DMS79 treated with DMSO at 0.1 percent for 48 hours (cell line): ENCODE measurements at regions not wholly inside any gene's neighbourhood (a gene's known extent, or its start where the extent isn't known, plus 50 kb on each side); places are given as distances from the start of the nearest gene placed in this dataset.
"Not testable (repeated sequence)": the region's sequence is repeated elsewhere in the genome, so short reads cannot be mapped to it uniquely, and the experiment has no call there.

Experiments used
- DNase-seq: peaks from one replicate; lab custom pipeline; 2025; lab: John Stamatoyannopoulos, UW

DNA sequence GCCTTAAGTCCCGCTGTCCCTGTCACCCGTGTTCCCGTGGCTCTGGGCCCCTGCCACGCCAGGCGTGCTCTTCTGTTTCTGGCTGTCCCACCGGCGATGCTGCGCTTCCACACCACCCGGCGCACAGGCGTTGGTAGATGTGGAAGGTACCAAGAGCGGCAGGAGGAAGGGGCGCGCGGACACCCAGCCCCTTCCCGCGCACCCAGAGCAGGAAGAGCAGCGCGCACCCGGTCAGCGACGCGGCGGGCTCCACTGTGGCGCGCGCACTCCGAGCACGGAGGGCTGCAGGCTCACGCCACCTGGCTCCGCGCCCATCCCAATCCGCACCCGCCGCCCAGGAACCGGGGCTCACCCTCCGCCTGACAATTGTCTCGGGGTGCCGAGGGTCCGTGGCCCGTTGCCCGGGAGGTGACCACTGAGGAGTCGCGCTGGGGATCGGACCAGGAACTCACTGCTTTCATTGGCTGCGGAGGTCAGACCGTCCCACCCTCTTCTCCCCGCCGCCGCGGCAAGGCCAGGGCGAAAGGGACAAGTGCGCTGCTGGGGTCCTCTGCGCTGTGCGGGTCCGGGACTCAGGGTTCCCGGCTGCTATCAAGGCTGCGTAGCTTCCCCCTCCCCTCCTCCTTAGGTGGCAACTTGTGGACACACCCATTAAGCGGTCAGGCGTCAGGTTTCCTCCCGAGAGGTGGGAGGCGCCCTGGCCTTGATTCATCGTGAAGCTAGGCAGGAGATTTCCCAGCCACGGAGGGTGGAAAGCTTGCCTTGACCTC is 121.6 kb upstream of the ZNF92 start:
- DNase-seq, result peak; percentile 89

DNA sequence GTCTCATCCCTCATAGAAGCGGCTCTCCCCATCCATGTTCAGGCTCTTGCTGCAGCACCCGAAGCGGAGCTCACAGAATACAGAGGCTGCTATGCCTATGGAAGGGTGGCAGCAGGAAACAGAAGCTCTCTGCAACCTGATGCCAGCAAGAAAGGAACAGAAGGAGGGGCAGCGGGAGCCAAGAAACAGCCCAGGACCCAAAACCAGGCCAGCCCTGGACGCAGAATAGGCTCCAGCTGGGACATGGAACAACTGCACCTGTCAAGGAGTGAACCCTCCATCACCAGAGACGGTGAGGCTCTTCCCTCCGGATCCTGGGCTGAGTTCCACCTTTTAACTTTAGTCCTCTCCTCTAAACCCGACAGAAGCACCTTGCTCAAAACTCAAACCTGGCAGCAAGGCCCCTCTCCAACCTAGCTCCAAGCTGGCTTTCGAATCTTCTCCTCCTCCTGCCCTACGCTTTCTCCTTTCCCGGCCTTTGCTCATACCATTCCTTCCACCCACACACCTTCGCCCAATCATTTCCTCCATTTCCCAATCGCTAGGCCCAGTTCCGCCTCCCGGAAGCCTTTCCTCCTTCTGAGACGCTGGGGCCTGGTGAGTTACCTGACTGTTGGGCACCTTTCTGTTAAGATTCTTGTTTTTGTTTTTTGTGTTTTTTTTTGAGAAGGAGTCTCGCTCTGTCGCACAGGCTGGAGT is 122.8 kb upstream of the ZNF92 start:
- peak; percentile 79 for DNase-seq

DNA sequence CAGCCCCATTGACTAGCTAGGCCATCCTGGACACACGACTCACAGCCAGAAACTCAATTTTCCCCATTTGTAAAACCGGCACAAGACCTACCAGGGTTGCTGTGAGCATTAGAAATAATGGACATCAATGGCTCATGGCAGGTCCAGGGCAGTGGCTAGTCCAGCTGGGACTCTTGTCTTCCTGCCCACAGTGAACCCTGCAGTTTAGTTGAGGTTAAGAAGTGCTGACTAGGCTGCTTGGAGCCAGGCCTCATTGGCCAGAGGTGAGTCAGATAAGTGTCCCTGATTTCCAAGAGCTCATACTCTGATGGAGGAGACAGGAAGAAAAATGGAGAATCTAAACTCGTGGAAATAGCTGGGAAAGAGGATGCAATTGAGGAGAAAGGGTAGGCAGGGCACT is 123.4 kb upstream of the ZNF92 start:
- peak; percentile 68 for DNase-seq

DNA sequence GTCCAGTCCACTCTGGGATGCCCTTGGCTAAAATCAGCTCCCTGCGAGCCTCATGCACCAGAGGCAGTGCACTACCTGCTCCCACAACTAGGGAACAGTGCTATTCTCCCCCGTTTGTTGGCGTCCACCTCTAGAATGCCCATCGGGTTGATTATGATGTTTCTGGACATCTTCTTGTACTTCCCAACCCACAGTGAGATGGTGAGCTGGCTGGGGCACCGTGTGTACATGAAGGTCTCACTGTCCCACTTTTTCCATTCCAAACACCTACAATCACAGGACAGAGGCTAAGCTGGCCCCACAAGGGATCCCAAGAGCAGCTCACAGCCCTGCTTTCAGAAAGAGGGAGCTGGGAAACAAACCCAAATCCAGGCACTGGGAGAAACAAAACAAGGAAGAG is 126.2 kb upstream of the ZNF92 start:
- DNase-seq, result no peak

- DNase-seq, result peak; percentile 55
These were observed 133.8 kb upstream of the ZNF92 start for GRCh38 chr7:65239707-65240352.

DNA sequence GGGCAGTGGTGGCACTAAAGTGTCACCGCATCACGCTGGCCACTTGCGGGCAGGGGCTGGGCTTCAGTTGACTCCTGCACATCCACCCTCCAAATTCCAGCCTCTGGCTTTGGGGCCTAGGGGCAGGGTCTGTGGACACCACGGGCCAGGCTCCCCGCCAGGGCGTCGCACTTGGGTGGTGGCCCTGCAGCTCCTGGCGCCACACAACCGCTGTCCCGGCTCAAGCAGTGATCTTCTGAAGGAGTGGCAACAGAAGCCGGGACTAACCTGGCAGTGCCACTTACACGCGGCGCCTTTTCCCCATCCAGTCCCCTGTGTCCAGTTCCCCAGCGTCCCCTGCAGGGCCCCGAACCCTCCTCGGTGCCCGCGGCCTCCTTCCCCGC is 134.3 kb upstream of the ZNF92 start:
- DNase-seq, result no peak

GRCh38 chr7:65238785-65239184 is 134.9 kb upstream of the ZNF92 start:
- DNase-seq, result no peak

GRCh38 chr7:65235586-65235985 is 138.1 kb upstream of the ZNF92 start:
- DNase-seq, result no peak

GRCh38 chr7:65233409-65234034 is 140.1 kb upstream of the ZNF92 start:
- DNase-seq, result no peak

DNA sequence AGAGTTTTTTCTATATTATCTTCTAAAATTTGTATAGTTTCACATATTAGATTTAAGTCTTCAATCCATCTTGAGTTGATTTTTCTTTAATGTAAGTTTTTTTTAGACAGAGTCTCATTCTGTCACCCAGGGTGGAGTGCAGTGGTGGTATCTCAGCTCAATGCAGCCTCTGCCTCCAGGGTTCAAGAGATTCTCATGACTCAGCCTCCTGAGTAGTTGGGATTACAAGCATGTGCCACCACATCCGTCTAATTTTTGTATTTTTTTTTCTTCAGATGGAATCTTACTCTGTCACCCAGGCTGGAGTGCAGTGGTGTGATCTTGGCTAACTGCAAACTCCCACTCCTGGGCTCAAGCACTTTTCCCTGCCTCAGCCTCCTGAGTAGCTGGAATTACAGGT is 143.4 kb upstream of the ZNF92 start:
- DNase-seq, result no peak

- DNase-seq, result no peak
These were observed 148.1 kb upstream of the ZNF92 start for GRCh38 chr7:65225422-65226006.

DNA sequence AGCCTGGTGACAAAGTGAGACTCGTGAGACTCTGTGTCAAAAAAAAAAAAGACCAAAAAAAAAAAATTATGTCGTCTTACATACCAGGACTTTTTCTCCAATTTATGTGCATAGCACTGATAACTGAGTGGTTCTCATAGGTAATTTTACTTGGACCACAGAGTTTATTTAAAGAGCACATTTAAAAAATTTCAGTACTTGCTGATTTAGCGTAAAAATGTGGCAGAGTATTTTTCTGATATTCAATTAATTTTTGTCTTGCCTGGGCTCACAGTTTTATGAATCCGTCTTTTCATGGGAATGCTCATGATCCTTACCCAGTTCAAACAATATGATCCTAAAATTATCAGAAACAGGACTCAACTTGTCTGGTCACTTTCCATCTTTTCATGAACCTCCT is 151.0 kb upstream of the ZNF92 start:
- no peak for DNase-seq

GRCh38 chr7:65221683-65222082 is 152.0 kb upstream of the ZNF92 start:
- no peak for DNase-seq

DNA sequence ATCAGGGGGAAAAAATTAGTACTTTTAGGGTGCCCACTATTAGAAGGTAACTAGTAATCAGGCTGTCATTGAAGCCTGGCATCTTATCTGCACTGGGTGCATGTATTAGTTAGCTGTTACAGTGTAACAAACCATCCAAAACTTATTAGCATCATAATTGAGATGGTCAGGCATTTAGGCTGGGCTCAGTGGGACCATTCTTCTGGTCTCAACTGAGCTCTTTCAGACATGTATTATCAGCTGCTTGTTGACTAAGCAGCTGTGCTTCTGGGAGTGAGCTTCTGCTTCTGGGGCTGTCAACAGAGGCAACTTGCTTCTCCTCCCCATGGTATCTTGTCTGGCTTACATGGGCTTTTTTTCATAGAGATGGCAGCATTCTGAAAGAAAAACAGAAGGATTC is 154.0 kb upstream of the ZNF92 start:
- no peak for DNase-seq

DNA sequence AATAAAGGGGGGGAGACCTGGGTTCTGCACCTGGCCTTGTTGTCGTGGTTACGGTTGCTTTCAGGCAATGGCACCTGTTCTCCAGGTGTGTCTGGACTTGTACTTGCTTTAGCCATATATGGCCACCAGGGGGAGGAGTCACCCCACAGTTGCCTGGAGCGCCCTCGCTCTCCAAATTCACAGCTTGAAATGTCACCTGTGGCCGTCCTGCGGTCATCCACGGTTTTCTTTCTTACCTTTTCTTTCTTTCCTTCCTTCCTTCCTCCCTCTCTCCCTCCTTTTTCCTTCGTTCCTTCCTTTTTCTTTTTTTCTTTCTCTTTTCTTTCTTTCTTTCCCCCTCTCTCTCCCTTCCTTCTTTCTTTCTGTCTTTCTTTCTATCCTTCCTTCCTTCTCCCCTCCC is 157.2 kb upstream of the ZNF92 start:
- peak; percentile 90 for DNase-seq

DNA sequence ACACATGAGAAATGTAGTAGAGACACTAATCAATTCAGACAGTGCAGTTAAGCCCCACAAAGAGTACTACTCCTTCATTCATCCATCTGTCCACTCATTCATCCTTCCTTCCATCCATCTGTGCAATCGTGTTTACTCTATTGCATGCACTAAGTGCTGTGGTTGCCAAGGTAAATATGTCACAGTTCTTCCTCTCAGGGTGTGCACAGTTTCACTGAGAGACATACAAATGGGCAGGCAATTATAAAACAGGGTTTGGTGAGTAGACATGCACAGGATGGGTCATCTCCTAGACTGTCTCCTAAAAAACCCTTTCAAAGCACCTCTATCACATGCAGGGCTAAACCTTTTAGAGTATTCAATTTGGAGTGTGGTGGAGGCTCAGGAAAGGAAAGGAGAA is 160.4 kb upstream of the ZNF92 start:
- not testable (repeated sequence) for DNase-seq

GRCh38 chr7:65199221-65199620 is 174.4 kb upstream of the ZNF92 start:
- DNase-seq, result not testable (repeated sequence)

GRCh38 chr7:65193334-65194058 is 180.2 kb upstream of the ZNF92 start:
- DNase-seq, result not testable (repeated sequence)

GRCh38 chr7:65177041-65177440 is 170.6 kb upstream of the ERV3-1 start:
- not testable (repeated sequence) for DNase-seq

- DNase-seq, result not testable (repeated sequence)
These were observed 143.6 kb upstream of the ERV3-1 start for GRCh38 chr7:65150105-65150504.

- DNase-seq, result not testable (repeated sequence)
These were observed 139.8 kb upstream of the ERV3-1 start for GRCh38 chr7:65146118-65146914.
